Activated CD8-positive, alpha-beta memory T cell treated with anti-CD3 and anti-CD28 coated beads, Interleukin-2, amount 50 U/mL, for 24 hours (primary cell): ENCODE measurements at regions not wholly inside any gene's neighbourhood (a gene's known extent, or its start where the extent isn't known, plus 50 kb on each side); places are given as distances from the start of the nearest gene placed in this dataset.
"Not testable (repeated sequence)": the region's sequence is repeated elsewhere in the genome, so short reads cannot be mapped to it uniquely, and the experiment has no call there.

Experiments used
- DNase-seq: peaks from one replicate; pipeline ENCODE4 v3.0.0-alpha.2; 2020; ENCODE audit errors: extremely low read depth

DNA sequence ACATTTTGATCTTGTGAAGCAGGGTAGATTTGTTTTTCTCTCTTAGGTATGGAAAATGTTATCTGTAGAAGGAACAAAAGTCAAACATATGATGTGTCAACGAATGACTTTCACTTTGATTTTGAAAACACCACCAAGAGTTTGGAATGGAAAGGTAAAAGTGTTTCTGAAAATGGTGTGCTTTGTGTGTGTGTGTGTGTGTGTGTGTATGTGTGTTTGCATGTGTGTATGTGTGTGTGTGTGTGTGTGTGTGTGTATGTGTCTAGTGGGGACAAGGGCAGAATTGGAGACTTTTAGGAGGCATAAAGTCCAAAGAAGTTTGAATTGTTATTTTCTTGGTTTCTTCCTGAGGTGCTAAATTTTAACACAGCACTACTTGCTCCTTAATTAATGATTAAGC, 115.4 kb upstream of the PRKCQ start:
- no peak for DNase-seq

DNA sequence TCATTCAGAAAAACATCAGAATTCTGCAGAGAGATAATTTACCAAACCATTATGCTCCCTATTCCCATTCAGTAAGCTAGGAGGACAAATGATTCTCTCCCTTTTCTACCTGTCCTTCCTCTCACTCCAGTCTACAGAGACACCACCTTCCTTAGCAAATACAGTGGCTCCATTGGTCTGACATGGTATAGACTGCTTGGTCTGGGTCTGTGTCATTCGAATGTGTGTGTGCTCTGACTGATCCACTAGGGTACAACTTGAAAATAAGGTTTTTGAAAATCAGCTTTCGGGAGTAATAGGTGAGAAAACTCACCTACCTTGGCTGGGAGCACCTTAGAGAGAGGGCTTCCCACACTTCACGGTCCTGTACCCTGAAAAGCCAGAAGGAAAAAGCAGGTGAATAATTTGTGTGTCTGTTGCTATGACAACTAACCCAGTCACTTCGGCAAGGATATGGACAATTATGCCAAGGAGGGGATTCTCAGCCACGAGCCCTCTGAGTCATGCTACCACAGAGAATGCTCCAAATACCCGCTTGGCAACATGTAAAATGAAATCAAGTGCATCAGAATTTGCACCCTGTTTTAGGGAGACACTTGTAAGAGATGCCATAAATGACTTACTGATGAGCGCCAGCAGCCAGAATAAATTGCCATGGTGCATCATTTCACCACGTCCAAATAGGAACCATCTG, 114.5 kb upstream of the PRKCQ start:
- DNase-seq, result no peak

DNA sequence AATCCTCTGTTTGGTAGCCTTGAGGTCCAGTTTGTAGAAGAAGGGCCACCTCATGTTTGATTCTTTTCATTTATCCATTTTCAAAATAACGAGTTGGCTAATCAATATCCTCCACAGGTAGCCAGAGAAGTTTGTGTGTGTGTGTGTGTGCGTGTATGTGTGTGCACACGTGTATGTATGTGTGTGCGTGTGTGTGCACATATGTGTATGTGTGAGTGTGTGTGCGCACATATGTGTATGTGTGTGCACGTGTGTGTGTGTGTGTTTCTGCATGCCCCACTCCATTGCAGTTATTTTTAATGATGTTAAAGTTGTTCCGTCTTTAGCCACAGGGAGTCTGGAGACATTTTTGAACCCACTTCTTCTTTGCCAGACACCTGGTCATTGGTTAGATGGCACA, 112.8 kb upstream of the PRKCQ start:
- DNase-seq, result no peak

DNA sequence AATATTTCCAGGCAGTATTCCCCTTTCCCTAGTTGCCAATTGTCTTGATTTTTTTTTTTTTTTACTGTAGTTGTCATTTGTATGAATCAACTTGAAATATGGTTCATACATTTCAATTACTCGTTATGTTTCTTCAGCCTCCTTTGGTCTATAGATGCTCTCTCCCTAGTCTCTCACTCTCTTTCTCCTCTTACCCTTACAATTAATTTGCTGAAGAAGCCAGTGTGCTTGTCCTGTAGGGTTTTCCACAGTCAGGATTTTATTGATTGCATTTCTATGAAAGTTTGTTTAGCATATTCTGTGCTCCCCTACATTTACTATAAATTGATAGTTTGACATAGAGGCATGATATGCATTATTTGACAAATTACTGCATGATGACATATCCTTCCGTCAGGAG, 112.0 kb upstream of the PRKCQ start:
- no peak for DNase-seq

DNA sequence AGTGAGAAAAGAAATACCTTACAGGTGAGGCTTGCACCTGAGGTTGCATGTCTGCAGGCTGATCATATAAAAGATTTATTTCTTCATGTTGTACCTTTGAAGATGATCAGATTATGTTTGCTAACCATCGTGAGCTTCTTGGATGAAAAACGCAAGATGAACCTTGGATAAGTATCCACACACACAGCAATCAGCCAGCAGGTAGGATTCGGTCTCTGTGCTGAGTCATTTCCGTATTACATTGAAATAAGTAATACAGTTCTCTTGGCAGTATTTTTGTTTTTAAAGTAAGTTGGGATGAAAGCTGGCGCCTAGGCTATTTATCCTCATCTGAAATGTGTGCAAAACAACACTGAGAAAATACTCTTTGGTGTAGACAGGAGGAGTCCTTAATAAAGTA, 109.0 kb upstream of the PRKCQ start:
- DNase-seq, result no peak

DNA sequence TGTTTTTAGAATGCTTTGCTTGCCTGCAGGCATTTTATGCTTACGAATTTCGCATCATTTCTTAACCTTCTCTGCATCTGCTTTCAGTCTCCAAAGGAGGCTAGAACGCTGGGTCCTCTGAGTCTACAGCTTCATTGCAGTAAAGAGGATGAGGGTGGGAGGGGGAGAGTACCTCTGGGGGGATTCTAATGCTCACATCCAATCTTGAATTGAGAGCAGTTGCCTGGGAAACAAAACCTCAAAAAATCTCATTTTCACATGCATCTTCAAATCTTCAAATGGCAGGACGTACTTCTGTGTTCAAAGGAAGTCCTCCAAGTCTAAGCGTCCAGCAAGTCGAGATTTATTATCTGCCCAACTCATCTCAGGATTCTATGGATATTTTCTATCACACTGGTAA, 100.7 kb upstream of the PRKCQ start:
- no peak for DNase-seq

DNA sequence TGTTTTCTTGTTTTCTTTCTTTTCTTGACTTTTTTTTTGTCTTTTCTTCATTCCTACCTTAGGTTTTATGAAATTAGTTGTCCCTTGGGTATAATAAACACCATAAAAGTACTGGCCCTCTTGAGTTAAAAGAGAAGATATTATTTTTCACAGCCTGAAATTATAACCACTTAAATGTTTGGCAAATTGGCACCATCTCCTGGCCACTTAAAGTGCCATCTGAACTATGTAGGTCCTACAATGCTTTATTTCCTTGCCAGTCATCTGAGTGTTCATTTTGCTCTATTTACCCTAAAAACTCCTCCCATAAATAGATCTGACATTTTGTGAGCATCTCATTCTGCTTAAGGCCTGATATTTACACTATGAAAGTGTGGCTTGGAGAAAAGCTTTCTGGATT, 98.9 kb upstream of the PRKCQ start:
- DNase-seq, result no peak

DNA sequence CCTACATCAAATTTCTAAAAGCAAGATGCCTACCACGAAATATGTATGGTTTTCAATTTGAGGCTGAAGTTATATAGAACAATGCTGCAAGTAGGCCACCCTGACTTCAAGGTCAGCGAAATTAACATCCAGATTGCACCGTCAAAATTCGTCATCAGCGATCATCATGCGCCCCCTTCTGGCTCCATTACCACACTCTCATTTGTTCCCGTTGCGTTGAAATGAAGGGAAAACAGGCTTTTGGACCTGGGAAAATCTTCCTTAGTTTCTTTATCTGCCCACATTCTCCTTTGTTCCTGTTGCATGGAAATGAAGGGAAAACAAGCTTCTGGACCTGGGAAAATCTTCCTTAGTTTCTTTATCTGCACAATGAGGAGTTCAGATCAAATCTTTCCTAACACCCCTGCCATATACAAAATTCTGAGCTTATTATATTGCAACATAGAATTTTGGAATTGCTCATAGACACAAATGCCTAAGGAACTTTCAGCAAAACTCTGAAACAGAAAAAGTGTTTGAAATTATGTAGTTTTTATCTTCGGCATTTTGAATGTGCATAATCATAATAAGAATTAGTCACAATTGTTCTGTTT, 98.2 kb upstream of the PRKCQ start:
- peak; percentile 27 for DNase-seq

DNA sequence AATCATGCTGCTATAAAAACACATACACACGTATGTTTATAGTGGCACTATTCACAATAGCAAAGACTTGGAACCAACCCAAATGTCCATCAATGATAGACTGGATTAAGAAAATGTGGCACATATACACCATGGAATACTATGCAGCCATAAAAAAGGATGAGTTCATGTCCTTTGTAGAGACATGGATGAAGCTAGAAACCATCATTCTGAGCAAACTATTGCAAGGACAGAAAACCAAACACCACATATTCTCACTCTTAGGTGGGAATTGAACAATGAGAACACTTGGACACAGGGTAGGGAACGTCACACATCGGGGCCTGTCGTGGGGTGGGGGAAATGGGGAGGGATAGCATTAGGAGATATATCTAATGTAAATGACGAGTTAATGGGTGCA, 97.1 kb upstream of the PRKCQ start:
- DNase-seq, result not testable (repeated sequence)

DNA sequence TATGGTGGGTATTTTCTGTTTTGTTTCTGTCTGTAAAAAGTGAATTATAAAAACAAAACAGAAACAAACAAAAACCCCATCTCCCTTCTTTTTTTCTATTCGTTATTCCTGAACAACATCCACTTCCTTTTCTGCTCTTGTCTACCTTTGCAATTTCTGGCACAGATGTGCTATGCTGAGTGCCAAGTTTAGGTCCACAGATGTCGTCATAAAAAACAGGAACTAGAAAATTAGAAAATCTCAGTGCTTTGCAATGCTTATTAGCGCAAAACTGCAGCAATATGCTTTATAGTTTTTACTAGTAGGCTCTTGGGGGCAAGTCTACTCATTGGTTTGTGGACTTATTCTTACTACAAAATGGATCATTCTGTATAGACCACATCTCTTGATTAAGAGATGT, 94.2 kb upstream of the PRKCQ start:
- no peak for DNase-seq

DNA sequence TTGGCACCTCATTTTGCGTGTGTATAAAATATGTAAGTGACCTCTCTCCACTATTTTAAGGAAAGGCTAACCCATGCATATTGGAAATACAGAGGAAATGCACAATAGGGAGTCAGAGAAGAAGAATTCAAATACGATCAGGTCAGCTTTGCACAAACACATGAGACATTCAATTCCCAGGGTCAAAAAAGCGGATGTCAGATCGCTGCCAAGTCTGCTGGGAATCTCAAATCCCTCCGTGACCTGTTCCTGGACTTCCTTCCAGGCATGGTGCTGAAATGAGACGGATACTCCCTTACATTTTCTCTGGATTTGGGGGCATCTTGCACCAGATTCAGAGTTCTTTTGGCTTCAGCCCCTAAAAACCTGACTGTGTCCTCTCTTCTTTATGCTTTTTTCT, 91.9 kb upstream of the PRKCQ start:
- DNase-seq, result no peak

DNA sequence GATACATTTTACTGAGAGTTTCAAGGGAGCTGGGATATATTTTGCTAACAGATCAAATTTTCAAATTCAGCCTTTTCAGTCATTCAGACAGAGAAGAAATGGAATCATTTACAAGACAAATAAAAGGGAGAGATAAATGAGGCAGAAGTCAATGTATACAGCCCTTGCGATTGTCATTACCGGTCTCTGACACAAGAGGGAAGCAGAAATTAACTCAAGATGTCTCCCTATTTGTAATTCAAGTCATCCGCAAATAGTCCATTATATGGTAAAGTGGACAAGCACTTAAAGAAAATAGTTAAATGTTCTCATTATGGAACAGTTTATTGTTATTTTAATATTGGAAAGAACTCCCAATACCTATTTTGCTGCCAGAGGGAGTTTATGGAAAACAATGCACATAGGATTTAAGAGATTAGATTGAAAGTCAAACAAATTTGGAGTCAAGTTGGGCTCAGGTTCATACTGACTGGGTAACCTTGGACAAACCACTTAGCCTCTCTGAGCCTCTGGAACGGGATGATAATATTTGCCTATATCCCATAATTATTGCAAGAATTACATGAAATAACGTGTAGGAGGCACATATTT, 89.3 kb upstream of the PRKCQ start:
- no peak for DNase-seq

DNA sequence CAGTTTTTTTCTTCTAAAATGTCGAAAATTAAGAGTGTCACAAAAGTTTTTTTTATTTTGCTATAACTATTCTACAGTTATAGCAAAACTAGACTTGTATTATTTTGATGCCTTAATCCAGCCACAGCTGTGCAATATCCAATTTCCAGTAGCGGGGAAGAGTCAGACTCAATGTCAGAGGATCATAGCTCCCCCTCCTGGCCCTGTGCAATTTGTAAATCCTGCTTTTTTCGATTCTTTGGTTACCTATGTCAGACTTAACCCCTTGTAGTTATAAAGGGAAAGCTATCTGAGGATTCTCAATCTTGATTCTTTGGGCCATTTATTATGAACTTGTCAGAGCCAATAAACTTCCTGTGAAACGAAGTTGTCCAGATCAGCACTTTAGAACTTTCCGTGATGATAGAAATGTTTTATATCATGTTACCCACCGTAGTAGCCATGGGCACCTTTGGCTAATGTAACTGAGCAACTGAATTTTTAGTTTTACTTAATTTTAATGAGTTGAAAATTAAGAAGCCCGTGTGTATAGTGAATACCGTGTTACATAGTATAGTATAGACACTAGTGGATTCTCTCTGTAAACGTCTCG, 87.7 kb upstream of the PRKCQ start:
- DNase-seq, result no peak

DNA sequence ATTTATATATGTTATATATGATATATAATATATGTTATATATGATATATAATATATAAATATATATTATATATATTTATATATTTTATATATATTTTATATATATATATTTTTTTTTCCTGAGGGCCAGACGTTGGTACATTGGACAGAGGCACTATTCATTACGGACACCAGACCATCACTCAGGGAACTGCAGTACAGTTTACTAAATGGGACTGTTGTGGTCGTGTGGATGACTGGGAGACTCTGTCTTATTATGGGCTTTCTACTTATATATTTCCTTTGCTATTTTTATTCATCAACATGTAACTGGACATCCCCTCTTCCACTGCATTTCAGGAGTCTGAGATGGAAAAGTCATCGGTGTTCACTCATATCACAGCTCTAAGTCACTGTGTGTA, 87.1 kb upstream of the PRKCQ start:
- no peak for DNase-seq

DNA sequence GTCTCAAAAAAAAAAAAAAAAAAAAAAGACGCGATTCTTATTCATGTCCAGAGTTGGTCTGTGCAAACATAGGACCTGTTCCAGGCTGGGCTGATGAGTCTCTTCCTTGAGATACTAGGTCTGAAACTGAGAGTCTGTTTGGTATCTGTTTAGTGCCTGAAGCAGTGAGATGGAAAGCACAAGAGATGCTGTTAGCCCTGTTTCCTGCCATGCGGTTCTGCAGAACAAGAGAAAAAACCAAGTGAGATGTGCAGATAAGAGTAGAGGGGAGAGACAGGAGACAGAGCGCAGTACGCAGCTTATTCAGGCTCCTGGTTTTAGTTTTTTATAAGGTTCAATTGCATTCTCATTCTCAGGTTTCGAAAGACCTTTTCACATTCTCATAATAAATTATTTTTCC, 85.8 kb upstream of the PRKCQ start:
- DNase-seq, result no peak

DNA sequence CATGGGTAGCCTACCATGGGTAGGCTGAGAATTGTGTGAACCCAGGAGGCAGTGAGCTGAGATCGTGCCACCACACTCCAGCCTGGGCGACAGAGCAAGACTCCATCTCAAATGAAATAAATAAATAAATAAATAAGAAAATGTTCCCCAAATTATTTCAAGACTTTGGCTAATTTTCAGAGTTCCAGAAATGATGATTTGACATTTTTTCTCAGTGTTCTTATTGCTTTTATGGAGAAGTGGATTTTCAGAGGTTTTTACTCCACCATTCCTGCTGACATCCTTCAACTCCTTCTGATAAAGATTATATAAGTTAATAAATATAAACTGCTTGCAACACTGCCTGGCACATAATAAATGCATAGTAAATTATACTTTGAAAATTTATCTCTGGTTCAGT, 80.4 kb upstream of the PRKCQ start:
- no peak for DNase-seq

DNA sequence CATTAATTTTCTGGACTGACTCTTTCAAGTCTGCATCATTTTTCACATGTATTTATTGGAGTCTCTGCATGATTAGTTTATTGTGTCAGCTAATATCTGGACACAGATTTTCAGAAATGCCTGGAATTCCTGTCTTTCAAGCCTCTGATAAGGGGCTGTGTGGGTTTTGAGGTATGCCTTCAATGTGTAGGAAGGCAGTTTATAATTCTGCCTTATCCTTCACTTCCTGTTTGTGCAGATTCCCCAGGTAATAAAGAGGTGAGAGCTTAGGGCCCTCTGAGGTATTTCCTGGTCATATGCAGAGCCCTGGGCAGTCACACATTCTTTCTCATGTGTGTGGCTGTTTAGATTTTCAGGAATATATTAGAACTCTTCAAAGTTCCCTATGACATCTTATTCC, 79.4 kb upstream of the PRKCQ start:
- DNase-seq, result no peak

DNA sequence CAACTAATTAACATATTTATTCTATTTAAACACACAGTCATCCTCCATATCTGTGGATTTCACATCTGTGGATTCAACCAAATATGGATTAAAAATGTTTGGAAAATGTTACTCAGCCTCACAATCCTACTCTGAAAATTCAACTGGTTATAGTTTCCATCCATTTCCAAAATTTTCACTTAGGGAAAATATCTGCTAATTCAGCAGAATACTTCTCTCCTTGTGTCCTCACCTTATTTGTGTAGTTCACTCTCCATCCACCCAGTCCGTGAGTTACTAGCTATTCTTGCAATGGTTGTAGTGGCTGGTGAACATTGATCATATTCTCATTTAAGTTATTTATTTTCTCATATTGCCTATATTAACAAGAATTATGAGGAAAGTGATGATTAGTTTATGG, 77.6 kb upstream of the PRKCQ start:
- DNase-seq, result no peak

DNA sequence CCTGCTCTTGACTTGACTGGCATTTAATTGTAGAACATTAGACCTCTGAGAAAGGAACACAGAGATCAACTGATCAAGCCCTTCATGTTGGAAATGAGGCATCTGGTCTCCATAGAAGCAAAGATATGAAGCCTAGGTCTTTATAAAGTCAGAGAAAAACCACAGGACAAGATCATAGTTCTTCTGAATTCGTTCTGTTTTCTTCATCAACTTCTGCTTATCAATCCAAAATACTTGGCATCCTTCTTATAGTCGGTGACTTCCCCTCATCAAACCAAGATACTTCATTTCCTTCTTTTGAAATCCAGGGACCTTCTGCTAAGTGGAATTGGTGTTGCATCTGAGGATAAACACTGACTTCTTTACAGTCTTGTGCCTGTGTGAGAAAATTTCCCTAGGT, 77.1 kb upstream of the PRKCQ start:
- no peak for DNase-seq

DNA sequence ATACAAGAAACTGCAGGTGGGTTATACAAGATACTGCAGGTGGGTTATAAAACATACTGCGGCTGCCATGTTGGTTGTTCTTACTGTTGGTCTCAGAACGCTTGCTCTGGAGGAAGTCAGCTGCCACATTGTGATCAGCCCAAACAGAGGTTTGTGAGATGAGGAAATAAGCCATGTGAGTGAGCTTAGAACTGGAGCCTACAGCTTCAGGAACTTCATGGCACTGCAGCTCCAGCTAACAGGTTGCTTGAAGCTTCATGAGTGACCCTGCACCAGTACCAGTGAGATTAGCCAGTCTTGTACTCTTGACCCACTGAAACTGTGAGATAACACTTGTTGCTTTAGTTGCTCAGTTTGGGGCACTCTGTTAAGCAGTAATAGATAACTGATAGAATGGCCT, 74.5 kb upstream of the PRKCQ start:
- DNase-seq, result no peak

DNA sequence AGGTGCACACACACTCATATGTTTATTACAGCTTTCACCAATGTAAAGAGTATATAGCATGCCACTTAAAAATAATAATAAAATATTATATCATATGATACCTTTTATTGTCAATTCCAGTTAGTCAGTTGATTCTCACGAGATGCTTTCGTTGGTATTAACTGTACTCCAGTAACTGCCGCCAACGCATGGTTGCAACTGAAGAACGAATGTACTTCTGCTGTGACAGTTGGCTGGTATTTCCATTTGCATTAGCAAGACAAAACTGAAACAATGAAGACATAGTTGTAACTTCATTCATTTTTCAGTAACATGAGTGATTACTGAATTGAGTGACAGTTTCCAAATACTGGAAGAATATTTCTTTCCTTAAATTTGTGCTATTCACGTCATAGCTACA, 70.5 kb upstream of the PRKCQ start:
- no peak for DNase-seq

DNA sequence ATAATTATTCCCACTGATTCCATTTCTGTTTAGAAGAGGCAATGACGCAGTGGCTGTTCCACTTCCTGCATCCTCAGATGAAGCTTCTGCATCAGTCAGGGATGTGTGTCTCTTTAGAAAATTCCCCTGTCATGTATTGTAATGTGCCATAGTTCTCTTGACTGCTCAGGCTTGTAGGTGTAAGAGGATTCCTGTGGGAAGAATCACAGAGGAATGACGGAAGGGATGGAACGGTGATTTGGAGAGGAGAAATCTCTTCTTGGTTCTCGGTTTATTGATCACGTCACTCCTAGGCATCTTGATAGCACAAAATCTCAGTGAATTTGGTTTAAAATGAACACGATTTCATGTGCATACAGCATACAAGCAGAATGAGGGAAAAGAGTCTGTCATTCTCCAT, 69.8 kb upstream of the PRKCQ start:
- DNase-seq, result no peak
